ENCODE measurements at regions not wholly inside any gene's neighbourhood (a gene's known extent, or its start where the extent isn't known, plus 50 kb on each side); places are given as distances from the start of the nearest gene placed in this dataset.
"Not testable (repeated sequence)": the region's sequence is repeated elsewhere in the genome, so short reads cannot be mapped to it uniquely, and the experiment has no call there.

DNA sequence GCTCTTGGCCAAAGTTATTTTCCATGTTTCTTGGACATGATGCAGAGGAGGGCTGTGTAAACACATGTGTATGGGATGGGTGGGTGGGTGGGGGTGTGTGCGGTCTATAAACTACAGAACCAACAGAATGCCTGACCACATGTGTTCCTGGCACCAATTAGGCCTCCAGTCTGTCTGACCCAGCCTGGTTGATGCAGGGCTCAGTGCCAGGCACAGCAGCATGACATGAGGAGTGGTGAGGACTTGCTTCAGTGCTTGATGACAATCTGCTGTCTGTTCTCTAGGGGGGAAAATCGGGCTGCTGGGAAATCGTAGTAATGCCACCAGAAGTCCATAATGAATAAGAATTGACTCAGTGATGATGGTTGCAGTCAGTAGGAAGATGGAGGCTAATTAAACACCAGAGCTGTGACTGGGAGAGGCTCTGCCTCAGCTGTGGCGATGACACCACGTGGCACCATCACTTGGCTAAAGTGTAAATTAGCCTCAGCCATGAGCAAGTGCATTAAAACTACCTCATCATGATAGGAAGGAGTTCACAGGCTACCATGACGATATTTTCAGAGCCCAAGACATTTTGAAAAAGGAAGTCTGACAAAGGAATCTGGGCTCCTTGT is 260.1 kb upstream of the PODXL start:
- Mint-ChIP-seq H3K9me3 (no peaks in the 10 kb centered on the region), H3K4me1 (ENCODE audit: low read depth) (no peaks in the 10 kb centered on the region), H3K36me3 (ENCODE audit: low read depth) (no peaks in the 10 kb centered on the region), H3K4me3 (no peak overlapping the region), H3K27ac (no peak overlapping the region), H3K27me3 (peaks cover 14% of the 10 kb centered on the region)
- intact Hi-C loops (cut with DNase I, micrococcal nuclease), result no loop called here
- H3K9me3 ChIP-seq (ENCODE audit: control insufficient read depth in 1 of 2, insufficient read depth in 1 of 2, low read length in 2 of 2), result no peaks in the 10 kb centered on the region
- POLR2A ChIA-PET, result no interaction called here
- ATAC-seq (ENCODE audit: poor library complexity) (no peak), DNase-seq (no peak)
- no peak overlapping the region for H3K27ac ChIP-seq (ENCODE audit: low read depth in 1 of 2, low read length in 2 of 2)
- H3K4me3 ChIP-seq (ENCODE audit: low read length), result no peak overlapping the region
- H3K36me3 ChIP-seq (ENCODE audit: insufficient read depth, low read length), result no peaks in the 10 kb centered on the region
- no peaks in the 10 kb centered on the region for H3K4me1 ChIP-seq (ENCODE audit: insufficient read depth, low read length)
- CTCF ChIA-PET, result no interaction called here
- TF ChIP-seq, protein P1, sequence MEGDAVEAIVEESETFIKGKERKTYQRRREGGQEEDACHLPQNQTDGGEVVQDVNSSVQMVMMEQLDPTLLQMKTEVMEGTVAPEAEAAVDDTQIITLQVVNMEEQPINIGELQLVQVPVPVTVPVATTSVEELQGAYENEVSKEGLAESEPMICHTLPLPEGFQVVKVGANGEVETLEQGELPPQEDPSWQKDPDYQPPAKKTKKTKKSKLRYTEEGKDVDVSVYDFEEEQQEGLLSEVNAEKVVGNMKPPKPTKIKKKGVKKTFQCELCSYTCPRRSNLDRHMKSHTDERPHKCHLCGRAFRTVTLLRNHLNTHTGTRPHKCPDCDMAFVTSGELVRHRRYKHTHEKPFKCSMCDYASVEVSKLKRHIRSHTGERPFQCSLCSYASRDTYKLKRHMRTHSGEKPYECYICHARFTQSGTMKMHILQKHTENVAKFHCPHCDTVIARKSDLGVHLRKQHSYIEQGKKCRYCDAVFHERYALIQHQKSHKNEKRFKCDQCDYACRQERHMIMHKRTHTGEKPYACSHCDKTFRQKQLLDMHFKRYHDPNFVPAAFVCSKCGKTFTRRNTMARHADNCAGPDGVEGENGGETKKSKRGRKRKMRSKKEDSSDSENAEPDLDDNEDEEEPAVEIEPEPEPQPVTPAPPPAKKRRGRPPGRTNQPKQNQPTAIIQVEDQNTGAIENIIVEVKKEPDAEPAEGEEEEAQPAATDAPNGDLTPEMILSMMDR (IDR thresholded peaks at IDR 0.05), result no peak
- no peaks in the 10 kb centered on the region for H3K27me3 ChIP-seq (ENCODE audit: control insufficient read depth in 1 of 2, insufficient read depth in 2 of 2, low read length in 2 of 2)

DNA sequence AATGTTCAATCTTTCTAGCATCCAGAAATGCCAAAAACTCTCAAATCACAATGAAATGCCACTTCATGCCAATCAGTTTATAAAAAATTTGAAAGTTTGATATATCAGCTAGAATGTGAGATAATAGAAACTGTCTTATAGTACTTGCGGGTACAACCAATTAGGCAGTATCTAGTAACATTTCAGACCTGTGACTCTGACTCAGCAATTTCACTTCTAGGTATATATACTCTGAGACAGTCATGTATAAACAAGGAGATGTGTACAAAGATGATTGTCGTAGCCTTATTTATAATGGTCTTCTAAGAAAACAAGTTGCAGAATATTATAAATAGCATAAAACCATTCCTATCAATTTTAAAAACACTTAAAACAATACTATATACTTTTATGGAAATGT is 252.3 kb upstream of the PODXL start:
- Mint-ChIP-seq H3K9me3 (no peaks in the 10 kb centered on the region), H3K27ac (no peak overlapping the region), H3K27me3 (peaks cover 32% of the 10 kb centered on the region), H3K4me1 (ENCODE audit: low read depth) (no peaks in the 10 kb centered on the region), H3K4me3 (no peak overlapping the region), H3K36me3 (ENCODE audit: low read depth) (no peaks in the 10 kb centered on the region)
- DNase-seq (no peak), ATAC-seq (ENCODE audit: poor library complexity) (no peak)
- TF ChIP-seq, protein P1 (IDR thresholded peaks at IDR 0.05), result no peak
- intact Hi-C loops (cut with DNase I, micrococcal nuclease), result no loop called here
- no peaks in the 10 kb centered on the region for H3K36me3 ChIP-seq (ENCODE audit: insufficient read depth, low read length)
- H3K9me3 ChIP-seq (ENCODE audit: control insufficient read depth in 1 of 2, insufficient read depth in 1 of 2, low read length in 2 of 2), result no peaks in the 10 kb centered on the region
- peaks cover 0 to 9% of the 10 kb centered on the region in 2 experiments for H3K27me3 ChIP-seq (ENCODE audit: control insufficient read depth in 1 of 2, insufficient read depth in 2 of 2, low read length in 2 of 2)
- H3K4me3 ChIP-seq (ENCODE audit: low read length), result no peak overlapping the region
- no peak overlapping the region for H3K27ac ChIP-seq (ENCODE audit: low read depth in 1 of 2, low read length in 2 of 2)
- ChIA-PET POLR2A (no interaction called here), CTCF (no interaction called here)
- H3K4me1 ChIP-seq (ENCODE audit: insufficient read depth, low read length), result no peaks in the 10 kb centered on the region

DNA sequence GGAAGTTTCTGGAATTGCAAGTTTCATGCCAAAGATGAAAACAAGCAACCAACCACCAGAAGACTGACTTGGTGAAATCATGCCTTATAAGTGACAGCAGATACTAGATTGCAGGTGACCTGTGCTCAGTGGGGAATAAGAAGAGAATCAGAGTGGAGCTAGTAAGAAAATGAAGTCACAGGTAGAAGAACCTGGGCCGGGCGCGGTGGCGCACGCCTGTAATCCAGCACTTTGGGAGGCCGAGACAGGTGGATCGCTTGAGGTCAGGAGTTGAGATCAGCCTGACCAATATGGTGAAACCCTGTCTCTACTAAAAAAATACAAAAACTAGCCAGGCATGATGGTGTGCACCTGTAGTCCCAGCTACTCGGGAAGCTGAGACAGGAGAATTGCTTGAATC is 251.7 kb upstream of the PODXL start:
- POLR2A ChIA-PET, result not testable (repeated sequence)

DNA sequence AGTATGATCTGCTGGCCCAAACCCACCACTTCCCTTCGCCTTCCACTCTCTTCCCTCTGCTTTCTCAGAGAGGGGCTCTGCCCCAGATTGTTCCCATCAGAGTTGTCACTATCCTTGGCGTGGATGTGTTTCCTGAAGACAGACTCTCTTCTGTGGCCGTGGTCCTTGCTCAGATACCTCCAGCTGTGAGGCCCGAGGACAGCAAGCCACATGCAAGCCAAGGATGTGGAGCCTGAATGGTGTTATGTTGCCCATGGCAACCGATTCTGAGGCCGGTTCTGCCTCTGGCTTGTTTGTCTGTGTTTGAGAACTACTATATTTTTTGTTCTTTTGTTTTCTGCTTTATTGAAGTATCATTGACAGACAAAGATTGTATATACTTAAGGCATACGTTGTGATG is 247.4 kb upstream of the PODXL start:
- TF ChIP-seq, protein P1 (IDR thresholded peaks at IDR 0.05), result no peak
- H3K27ac ChIP-seq (ENCODE audit: low read depth in 1 of 2, low read length in 2 of 2), result no peak overlapping the region
- Mint-ChIP-seq H3K9me3 (no peaks in the 10 kb centered on the region), H3K4me1 (ENCODE audit: low read depth) (no peaks in the 10 kb centered on the region), H3K27me3 (peaks cover 18% of the 10 kb centered on the region), H3K27ac (no peak overlapping the region), H3K36me3 (ENCODE audit: low read depth) (no peaks in the 10 kb centered on the region), H3K4me3 (no peak overlapping the region)
- ATAC-seq (ENCODE audit: poor library complexity) (no peak), DNase-seq (no peak)
- intact Hi-C loops (cut with DNase I, micrococcal nuclease), result no loop called here
- CTCF ChIA-PET, result no interaction called here
- no peaks in the 10 kb centered on the region for H3K4me1 ChIP-seq (ENCODE audit: insufficient read depth, low read length)
- H3K9me3 ChIP-seq (ENCODE audit: control insufficient read depth in 1 of 2, insufficient read depth in 1 of 2, low read length in 2 of 2), result no peaks in the 10 kb centered on the region
- no peaks in the 10 kb centered on the region for H3K36me3 ChIP-seq (ENCODE audit: insufficient read depth, low read length)
- H3K27me3 ChIP-seq (ENCODE audit: control insufficient read depth in 1 of 2, insufficient read depth in 2 of 2, low read length in 2 of 2), result peaks cover 0 to 9% of the 10 kb centered on the region in 2 experiments
- POLR2A ChIA-PET, result no interaction called here
- no peak overlapping the region for H3K4me3 ChIP-seq (ENCODE audit: low read length)

More for the DNA sequence above, 251.7 kb upstream of the PODXL start:
- H3K27ac ChIP-seq (ENCODE audit: low read depth in 1 of 2, low read length in 2 of 2); H3K27ac Mint-ChIP-seq; DNase-seq; H3K27me3 ChIP-seq (ENCODE audit: control insufficient read depth in 1 of 2, insufficient read depth in 2 of 2, low read length in 2 of 2); H3K9me3 Mint-ChIP-seq; ATAC-seq (ENCODE audit: poor library complexity); CTCF ChIA-PET; H3K4me3 ChIP-seq (ENCODE audit: low read length); H3K4me1 Mint-ChIP-seq (ENCODE audit: low read depth); H3K36me3 Mint-ChIP-seq (ENCODE audit: low read depth); H3K4me3 Mint-ChIP-seq; H3K36me3 ChIP-seq (ENCODE audit: insufficient read depth, low read length); intact Hi-C loops (cut with DNase I, micrococcal nuclease); H3K4me1 ChIP-seq (ENCODE audit: insufficient read depth, low read length); H3K9me3 ChIP-seq (ENCODE audit: control insufficient read depth in 1 of 2, insufficient read depth in 1 of 2, low read length in 2 of 2): not testable (repeated sequence)
- peaks cover 35% of the 10 kb centered on the region for H3K27me3 Mint-ChIP-seq
